T-helper 17 cell (primary cell): ENCODE measurements at regions not wholly inside any gene's neighbourhood (a gene's known extent, or its start where the extent isn't known, plus 50 kb on each side); places are given as distances from the start of the nearest gene placed in this dataset.

Experiments
- ATAC-seq: fragments of 150-1000 bp; cut with Tn5 transposase; 2 replicates; pipeline ENCODE4 v1.10.0; 2021; ENCODE audit warnings: mild to moderate bottlenecking, moderate library complexity
- DNase-seq, 3 donors: peaks; one replicate each; pipeline versions ENCODE4 v3.0.0 to v3.0.0-alpha.2; 2020 to 2021
- H3K9me3 ChIP-seq: one replicate; pipeline ENCODE4 v1.7.0; 2013; ENCODE audit warnings: low read length, mild to moderate bottlenecking; ENCODE audit not compliant: control insufficient read depth, poor library complexity, severe bottlenecking
- H3K27ac Mint-ChIP-seq: one replicate; pipeline ENCODE4 v1.8.0; 2022; ENCODE audit warnings: mild to moderate bottlenecking, moderate library complexity, mixed read lengths
- H3K27me3 Mint-ChIP-seq: one replicate; pipeline ENCODE4 v1.8.0; 2022; ENCODE audit warnings: mixed read lengths
- H3K36me3 Mint-ChIP-seq: one replicate; pipeline ENCODE4 v1.8.0; 2022; ENCODE audit warnings: low read depth, mixed read lengths
- H3K4me1 Mint-ChIP-seq: one replicate; pipeline ENCODE4 v1.8.0; 2022; ENCODE audit warnings: mild to moderate bottlenecking, mixed read lengths
- H3K4me3 Mint-ChIP-seq: one replicate; pipeline ENCODE4 v1.8.0; 2022; ENCODE audit warnings: mild to moderate bottlenecking, moderate library complexity, mixed read lengths

DNA sequence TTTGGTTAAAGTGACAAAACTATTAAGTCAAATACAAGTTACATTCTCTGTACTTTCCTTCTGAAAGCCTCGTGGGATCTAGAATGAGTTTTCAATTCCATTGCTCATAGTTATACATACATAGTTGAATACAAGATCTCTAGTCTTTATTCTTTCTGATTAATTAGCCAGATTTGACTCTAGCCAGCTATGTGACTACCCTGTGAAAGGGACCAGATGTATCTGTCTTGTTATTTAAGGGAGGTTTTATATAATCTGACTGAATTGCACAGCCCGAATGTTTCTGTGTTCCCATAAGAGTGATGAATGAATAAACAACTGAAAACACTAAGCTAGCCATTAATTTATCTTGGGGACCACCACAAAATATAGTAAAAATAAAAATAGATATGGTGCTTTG, 166.7 kb downstream of the TMEM167A start:
- H3K9me3 ChIP-seq, result no peaks in the 10 kb centered on the region
- Mint-ChIP-seq H3K27ac (no peak overlapping the region), H3K4me3 (no peak overlapping the region), H3K4me1 (peaks cover 2% of the 10 kb centered on the region), H3K27me3 (peaks cover 6% of the 10 kb centered on the region), H3K36me3 (peaks cover 2% of the 10 kb centered on the region)
- ATAC-seq (no peak), DNase-seq (no peak)

DNA sequence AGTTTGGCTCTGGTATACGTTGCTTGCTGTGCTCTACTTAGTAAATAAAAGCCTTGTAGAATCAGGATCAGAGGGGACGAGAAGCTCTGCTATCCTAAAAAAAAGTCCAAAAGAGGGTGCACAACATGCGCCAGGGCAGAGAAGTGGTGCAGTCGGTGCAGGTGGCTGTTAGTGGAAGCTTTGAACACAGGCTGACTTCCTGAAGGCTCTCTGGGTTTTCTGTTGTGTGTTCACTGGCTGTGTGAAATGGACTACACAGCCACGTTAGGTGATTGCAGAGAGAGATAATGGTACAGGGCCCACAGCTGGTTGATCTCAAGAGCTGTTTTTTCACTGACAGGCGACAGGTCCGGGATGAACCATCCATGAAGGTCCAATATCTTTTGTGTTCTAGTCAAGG, 167.4 kb downstream of the TMEM167A start:
- Mint-ChIP-seq H3K4me1 (peaks cover 2% of the 10 kb centered on the region), H3K4me3 (no peak overlapping the region), H3K27ac (no peak overlapping the region), H3K27me3 (peaks cover 6% of the 10 kb centered on the region), H3K36me3 (peaks cover 2% of the 10 kb centered on the region)
- DNase-seq (no peak), ATAC-seq (no peak)
- H3K9me3 ChIP-seq, result no peaks in the 10 kb centered on the region

DNA sequence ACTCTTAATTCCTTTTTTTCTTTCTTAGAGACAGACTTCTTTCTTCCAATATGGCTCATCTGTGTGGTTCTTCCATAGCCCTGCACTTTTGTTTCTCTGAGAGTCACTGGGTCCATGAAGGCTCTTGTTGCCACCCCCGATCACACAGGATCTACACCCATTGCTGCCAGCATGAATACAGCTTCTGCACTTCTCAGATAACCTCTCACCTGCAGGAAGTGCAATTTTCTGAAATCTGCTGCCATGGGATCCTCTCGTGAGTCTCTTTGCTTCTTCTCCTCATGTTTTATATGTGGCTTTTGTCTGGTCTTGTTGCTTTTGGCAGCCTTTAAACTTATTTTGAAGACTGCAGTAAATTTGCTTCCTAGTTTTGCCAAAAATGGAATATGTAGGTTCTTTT, 171.2 kb downstream of the TMEM167A start:
- Mint-ChIP-seq H3K27me3 (peaks cover 6% of the 10 kb centered on the region), H3K4me1 (no peaks in the 10 kb centered on the region), H3K36me3 (no peaks in the 10 kb centered on the region), H3K4me3 (no peak overlapping the region), H3K27ac (no peak overlapping the region)
- DNase-seq (no peak), ATAC-seq (no peak)
- H3K9me3 ChIP-seq, result peaks cover 4% of the 10 kb centered on the region

DNA sequence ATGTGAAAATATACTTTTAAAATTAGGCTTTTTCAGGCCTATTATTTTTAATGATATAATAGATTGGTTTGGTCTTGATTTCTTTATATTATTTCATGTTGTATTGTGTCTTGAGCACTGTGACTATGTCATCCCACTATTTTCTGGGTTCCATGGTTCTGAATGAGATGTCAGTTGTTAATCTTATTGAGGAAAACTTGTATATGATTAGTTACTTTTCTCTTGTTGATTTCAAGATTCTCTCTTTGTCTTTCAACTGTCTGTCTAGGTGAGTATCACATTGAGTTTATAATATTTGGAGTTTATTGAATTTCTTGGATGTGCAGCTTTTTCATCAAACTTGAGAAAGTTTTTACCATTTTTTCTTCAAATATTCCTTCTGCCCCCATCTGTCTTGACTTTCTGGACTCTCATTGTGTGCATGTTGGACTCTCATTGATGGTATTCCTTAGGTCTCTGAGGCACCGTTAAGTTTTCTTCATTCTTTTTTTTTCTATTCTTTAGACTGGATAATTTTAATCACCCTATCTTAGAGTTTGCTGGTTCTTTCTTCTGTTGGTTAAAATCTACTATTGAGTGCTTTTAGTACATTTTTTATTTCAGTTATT, 175.8 kb downstream of the TMEM167A start:
- DNase-seq (no peak), ATAC-seq (no peak)
- Mint-ChIP-seq H3K4me3 (no peak overlapping the region), H3K4me1 (no peaks in the 10 kb centered on the region), H3K27ac (no peak overlapping the region), H3K27me3 (no peaks in the 10 kb centered on the region), H3K36me3 (no peaks in the 10 kb centered on the region)
- H3K9me3 ChIP-seq, result peaks cover 4% of the 10 kb centered on the region

DNA sequence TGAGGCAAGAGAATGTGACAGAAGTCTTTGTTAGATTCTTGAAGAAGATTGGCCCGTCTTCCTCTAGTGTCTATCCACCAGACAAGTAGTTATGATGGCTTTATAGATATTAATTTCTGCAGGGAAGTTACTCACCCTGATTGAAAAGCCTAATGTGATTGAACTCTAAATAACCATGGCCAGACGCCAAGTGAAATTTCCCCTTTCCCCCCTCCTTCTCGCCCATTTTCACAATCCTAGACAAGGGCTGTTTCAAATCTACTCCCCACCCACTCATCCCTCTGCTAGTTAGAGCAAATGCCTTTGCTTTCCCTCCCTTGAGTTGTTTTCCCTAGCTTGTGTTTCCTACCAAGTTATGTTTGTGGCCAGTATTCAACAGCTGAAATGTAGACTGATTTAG, 182.5 kb downstream of the TMEM167A start:
- Mint-ChIP-seq H3K27me3 (no peaks in the 10 kb centered on the region), H3K36me3 (no peaks in the 10 kb centered on the region), H3K27ac (no peak overlapping the region), H3K4me3 (no peak overlapping the region), H3K4me1 (no peaks in the 10 kb centered on the region)
- no peak for ATAC-seq
- no peak for DNase-seq
- H3K9me3 ChIP-seq, result no peaks in the 10 kb centered on the region

DNA sequence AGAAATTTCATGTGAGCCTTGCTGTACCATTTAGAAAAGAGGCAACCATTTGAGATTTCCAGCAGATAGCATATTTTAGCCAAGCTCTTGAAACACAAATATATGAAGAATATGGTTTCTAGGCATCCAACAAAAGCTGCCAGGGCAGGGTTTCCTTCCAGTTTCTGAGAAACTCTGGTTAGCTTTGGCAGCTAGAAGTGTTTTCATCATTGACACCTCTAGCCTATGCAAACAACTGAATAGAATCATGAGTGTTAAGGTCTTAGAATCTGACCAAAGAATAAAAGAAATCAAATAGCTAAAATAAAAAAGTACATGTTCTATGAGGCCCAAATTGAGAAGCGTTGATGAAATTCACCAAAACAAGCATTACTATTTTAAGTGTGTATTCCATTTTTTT, 188.1 kb downstream of the TMEM167A start:
- H3K36me3 Mint-ChIP-seq, result peaks cover 2% of the 10 kb centered on the region
- no peak overlapping the region for H3K4me3 Mint-ChIP-seq
- no peak overlapping the region for H3K27ac Mint-ChIP-seq
- ATAC-seq, result no peak
- H3K9me3 ChIP-seq, result no peaks in the 10 kb centered on the region
- H3K27me3 Mint-ChIP-seq, result peaks cover 22% of the 10 kb centered on the region
- peaks cover 10% of the 10 kb centered on the region for H3K4me1 Mint-ChIP-seq
- DNase-seq, result no peak

DNA sequence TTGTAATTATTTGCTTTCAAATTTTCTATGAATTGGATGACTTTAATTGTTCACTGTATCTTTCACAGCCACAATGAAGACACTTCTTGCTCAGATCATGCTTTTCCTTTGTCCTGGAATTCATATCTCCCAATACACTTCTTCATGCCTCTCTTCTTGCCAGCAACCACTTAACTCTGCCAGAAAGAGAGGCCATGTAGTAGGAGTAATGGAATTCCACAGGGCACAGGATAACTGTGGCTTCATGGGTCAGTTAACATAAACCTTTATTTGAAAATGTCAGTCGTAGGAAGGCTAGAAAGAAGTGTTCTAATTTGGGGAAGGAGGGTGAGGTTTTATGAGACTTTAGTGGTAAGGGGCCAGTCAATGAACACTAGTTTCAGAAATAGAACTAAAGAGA, 190.3 kb downstream of the TMEM167A start:
- no peak overlapping the region for H3K4me3 Mint-ChIP-seq
- no peaks in the 10 kb centered on the region for H3K9me3 ChIP-seq

DNA sequence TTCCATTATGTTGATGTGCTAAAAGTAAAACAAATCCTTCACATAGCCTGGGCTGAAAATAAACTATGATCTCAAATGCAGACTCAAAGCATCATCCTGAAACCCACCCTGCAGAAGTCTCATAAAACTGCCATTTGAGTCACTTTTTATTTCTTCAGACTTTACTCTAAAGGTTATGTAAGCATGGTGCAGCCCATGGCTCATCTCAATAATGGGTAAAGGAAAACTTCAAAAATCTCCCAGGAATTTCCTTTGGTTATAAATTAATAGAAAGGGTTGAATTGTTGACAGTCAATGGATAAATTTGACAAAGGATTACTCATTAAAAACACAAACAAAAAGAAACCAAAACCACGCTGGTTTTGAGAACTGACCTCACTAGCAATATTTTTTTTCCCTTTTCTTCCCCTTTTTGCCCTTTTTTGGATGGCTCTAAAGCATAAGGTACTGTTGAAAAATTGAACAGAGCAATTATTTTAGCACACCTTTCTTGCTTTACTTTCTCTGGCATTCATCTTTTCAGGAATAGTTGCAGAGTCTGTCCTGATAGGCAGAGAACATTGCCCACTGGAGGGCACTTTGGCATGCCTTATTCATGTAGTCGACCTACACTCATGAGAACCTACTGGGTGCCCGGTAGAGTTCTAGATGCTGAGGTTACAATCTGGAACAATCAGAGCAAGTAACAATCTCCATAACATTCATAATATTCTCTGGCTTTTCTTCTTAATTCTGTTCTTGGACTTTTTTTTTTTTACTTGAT, 191.4 kb downstream of the TMEM167A start:
- H3K27ac Mint-ChIP-seq, result no peak overlapping the region

More for the DNA sequence above, 190.3 kb downstream of the TMEM167A start:
- peaks cover 22% of the 10 kb centered on the region for H3K27me3 Mint-ChIP-seq
- H3K4me1 Mint-ChIP-seq, result peaks cover 10% of the 10 kb centered on the region
- H3K27ac Mint-ChIP-seq, result no peak overlapping the region
- peaks cover 2% of the 10 kb centered on the region for H3K36me3 Mint-ChIP-seq
- ATAC-seq (no peak), DNase-seq (no peak)

DNA sequence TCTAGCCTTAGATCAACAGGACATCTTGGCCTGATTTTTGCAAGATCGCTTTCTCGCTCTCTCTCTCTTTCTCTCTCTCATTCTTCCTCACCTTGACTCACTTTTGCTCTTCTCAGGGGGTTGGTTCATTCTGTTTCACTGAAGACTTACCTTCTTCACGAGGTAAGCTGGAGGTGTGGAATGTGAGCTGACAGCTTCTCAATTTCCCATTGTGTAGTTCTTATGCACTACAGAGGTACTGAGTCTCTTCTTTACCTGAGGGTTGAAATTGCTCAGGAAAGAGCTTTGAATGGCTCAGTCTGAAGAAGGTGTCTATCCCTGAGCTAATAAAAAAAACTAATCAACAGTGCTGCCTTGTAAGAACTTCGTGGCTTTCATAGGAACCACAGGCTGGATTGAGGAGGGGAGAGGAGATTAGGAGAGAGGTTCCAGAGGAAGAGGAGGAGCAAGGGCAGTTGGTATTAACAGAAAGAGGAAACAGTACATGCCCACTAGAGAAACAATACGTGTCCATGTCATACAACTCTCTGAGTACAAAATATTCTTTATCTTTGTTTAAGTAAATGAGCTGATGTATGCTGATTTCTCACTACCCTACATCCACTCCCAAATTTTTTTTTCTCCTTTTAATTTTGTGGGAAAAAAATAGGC, 192.2 kb downstream of the TMEM167A start:
- DNase-seq (no peak), ATAC-seq (no peak)
- peaks cover 10% of the 10 kb centered on the region for H3K4me1 Mint-ChIP-seq
- no peaks in the 10 kb centered on the region for H3K9me3 ChIP-seq
- no peak overlapping the region for H3K27ac Mint-ChIP-seq
- H3K36me3 Mint-ChIP-seq, result peaks cover 2% of the 10 kb centered on the region
- no peak overlapping the region for H3K4me3 Mint-ChIP-seq
- peaks cover 22% of the 10 kb centered on the region for H3K27me3 Mint-ChIP-seq

More for the DNA sequence above, 191.4 kb downstream of the TMEM167A start:
- ATAC-seq (no peak), DNase-seq (no peak)
- H3K9me3 ChIP-seq, result no peaks in the 10 kb centered on the region
- Mint-ChIP-seq H3K4me3 (no peak overlapping the region), H3K27me3 (peaks cover 22% of the 10 kb centered on the region), H3K36me3 (peaks cover 2% of the 10 kb centered on the region), H3K4me1 (peaks cover 10% of the 10 kb centered on the region)

DNA sequence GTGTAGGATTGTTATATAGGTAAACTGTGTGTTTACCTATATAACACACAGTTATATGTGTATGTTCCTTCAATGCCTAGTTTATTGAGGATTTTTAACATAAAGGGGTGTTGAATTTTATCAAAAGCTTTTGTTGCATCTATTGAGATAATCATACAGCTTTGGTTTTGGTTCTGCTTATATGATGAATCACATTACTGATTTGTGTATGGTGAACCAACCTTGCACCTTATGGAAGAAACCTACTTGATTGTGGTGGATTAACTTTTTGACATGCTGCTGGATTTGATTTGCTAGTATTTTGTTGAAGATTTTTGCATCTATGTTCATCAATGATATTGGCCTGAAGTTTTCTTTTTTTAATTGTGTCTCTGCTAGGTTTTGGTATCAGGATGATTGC, 194.9 kb downstream of the TMEM167A start:
- H3K27ac Mint-ChIP-seq, result no peak overlapping the region
- no peak for ATAC-seq

DNA sequence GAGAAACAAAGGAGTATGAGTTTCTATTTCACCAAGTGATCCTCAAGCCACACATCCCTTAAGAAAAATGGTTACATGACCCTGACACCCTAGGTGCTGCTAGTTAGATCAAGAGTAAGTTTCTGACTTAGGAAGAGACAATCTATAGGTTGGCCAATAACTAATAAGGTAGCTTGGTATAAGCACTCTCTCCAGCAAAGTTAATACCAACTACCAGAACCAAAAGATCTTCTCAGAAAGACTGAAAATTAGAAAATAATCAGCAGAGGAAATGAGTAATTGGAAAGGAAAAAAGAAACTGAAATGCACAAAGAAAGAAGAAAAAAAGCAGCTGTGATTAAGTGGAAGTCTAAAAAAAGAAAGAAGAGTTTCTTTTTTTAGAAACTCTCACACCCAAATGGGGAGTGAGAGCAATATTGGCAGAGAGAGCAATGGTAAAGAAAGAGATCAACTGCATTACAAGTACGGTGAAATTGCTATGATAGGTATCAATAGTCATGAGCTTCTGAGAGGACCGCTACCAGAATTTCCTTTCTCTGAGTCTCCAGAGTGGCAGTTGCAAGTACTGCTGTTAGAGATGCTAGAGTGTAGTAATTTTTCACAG, 195.5 kb downstream of the TMEM167A start:
- H3K9me3 ChIP-seq, result no peaks in the 10 kb centered on the region
- H3K27me3 Mint-ChIP-seq, result peaks cover 14% of the 10 kb centered on the region
- H3K4me3 Mint-ChIP-seq, result no peak overlapping the region
- peaks cover 4% of the 10 kb centered on the region for H3K4me1 Mint-ChIP-seq
- H3K36me3 Mint-ChIP-seq, result no peaks in the 10 kb centered on the region
- DNase-seq, result no peak
- no peak overlapping the region for H3K27ac Mint-ChIP-seq
- ATAC-seq, result no peak

More for the DNA sequence above, 194.9 kb downstream of the TMEM167A start:
- DNase-seq, result no peak
- H3K27me3 Mint-ChIP-seq, result peaks cover 21% of the 10 kb centered on the region
- H3K9me3 ChIP-seq, result no peaks in the 10 kb centered on the region
- peaks cover 2% of the 10 kb centered on the region for H3K36me3 Mint-ChIP-seq
- peaks cover 6% of the 10 kb centered on the region for H3K4me1 Mint-ChIP-seq
- no peak overlapping the region for H3K4me3 Mint-ChIP-seq

DNA sequence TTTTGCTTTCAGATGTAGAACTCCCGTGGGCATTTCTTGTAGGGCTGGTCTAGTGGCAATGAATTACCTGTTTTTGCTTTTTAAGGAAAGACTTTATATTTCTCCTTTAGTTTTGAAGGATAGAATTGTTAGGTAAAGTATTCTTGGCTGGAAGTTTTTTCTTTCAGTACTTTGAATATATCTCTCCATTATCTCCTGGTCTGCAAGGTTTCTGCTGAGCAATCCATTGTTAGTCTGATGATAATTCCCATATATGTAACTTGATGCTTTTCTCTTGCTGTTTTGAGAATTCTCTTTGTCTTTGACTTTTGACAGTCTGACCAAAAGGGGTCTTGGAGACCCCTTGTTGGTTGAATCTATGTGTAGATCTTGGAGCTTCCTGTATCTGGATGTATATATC, 198.1 kb downstream of the TMEM167A start:
- Mint-ChIP-seq H3K4me3 (no peak overlapping the region), H3K36me3 (no peaks in the 10 kb centered on the region), H3K27ac (no peak overlapping the region), H3K27me3 (no peaks in the 10 kb centered on the region), H3K4me1 (no peaks in the 10 kb centered on the region)
- H3K9me3 ChIP-seq, result no peaks in the 10 kb centered on the region
- ATAC-seq (no peak), DNase-seq (no peak)

DNA sequence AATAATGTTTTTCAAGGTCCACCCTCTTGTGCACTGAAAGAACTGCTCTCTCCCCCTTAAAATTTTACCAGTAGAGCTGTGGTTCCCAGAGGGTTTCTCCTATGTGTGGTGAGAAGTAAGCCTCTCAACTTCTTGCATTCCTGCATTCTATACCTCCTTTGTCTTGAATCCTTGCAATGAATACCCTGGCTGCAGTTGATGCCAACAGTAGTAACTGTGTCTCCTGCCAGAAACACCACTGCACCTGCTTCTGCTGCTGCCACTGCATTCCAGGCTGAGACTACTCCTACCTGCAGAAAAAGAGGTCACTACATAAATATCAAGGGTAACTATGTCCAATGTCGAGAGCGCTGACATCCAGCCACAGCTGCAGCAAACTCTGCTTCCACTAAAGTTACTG, 203.7 kb downstream of the TMEM167A start:
- Mint-ChIP-seq H3K4me1 (no peaks in the 10 kb centered on the region), H3K27ac (no peak overlapping the region), H3K36me3 (no peaks in the 10 kb centered on the region), H3K27me3 (no peaks in the 10 kb centered on the region), H3K4me3 (no peak overlapping the region)
- H3K9me3 ChIP-seq, result no peaks in the 10 kb centered on the region
- DNase-seq (no peak), ATAC-seq (no peak)
